VCaP (cell line): ENCODE measurements at regions not wholly inside any gene's neighbourhood (a gene's known extent, or its start where the extent isn't known, plus 50 kb on each side); places are given as distances from the start of the nearest gene placed in this dataset.
"Not testable (repeated sequence)": the region's sequence is repeated elsewhere in the genome, so short reads cannot be mapped to it uniquely, and the experiment has no call there.

ENCODE experiments used
- H3K27ac ChIP-seq: fragments of 450-650 bp; 2 replicates; pipeline ENCODE4 v1.5.1; 2017
- TF ChIP-seq, protein P1 (sequence below): fragments of 450-650 bp; conservative IDR thresholded peaks from 2 replicates; pipeline ENCODE4 v1.5.1; 2017; ENCODE audit warnings: mild to moderate bottlenecking, moderate library complexity

GRCh38 chr7:19957664-19958063, 184.2 kb upstream of the TMEM196 start:
- TF ChIP-seq, protein P1, sequence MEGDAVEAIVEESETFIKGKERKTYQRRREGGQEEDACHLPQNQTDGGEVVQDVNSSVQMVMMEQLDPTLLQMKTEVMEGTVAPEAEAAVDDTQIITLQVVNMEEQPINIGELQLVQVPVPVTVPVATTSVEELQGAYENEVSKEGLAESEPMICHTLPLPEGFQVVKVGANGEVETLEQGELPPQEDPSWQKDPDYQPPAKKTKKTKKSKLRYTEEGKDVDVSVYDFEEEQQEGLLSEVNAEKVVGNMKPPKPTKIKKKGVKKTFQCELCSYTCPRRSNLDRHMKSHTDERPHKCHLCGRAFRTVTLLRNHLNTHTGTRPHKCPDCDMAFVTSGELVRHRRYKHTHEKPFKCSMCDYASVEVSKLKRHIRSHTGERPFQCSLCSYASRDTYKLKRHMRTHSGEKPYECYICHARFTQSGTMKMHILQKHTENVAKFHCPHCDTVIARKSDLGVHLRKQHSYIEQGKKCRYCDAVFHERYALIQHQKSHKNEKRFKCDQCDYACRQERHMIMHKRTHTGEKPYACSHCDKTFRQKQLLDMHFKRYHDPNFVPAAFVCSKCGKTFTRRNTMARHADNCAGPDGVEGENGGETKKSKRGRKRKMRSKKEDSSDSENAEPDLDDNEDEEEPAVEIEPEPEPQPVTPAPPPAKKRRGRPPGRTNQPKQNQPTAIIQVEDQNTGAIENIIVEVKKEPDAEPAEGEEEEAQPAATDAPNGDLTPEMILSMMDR = no peak
- peak overlapping the region; percentile 51 for H3K27ac ChIP-seq

- not testable (repeated sequence) for H3K27ac ChIP-seq
These were observed 180.7 kb upstream of the TMEM196 start for GRCh38 chr7:19954166-19954565.

- not testable (repeated sequence) for H3K27ac ChIP-seq
These were observed 180.0 kb upstream of the TMEM196 start for GRCh38 chr7:19953411-19953810.

GRCh38 chr7:19948160-19948559, 174.7 kb upstream of the TMEM196 start:
- H3K27ac ChIP-seq = no peak overlapping the region
- TF ChIP-seq, protein P1 = no peak

- TF ChIP-seq, protein P1 = no peak
- no peak overlapping the region for H3K27ac ChIP-seq
These were observed 171.1 kb upstream of the TMEM196 start for GRCh38 chr7:19944363-19945120.

DNA sequence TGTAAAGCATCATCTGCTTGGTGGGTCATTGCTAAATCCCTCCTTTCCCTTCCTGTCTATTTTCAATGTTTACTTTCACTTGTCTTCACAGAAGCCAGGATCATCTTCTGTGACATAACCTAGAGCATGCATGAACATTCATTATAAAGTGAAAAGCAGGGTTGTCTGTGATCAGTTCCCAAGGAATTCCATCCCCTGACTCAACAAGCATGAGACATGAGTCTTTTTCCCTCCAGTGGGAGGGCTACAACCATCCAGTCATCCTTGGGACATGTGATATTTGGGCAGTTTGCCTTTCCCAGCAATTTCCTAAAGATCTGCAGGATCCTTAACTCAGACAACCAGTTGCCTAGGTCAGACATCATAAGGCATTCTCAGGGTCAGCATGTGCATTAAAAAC, 166.3 kb upstream of the TMEM196 start:
- no peak overlapping the region for H3K27ac ChIP-seq
- TF ChIP-seq, protein P1 = no peak

- no peak overlapping the region for H3K27ac ChIP-seq
- TF ChIP-seq, protein P1 = no peak
These were observed 159.3 kb upstream of the TMEM196 start for GRCh38 chr7:19932549-19933249.

DNA sequence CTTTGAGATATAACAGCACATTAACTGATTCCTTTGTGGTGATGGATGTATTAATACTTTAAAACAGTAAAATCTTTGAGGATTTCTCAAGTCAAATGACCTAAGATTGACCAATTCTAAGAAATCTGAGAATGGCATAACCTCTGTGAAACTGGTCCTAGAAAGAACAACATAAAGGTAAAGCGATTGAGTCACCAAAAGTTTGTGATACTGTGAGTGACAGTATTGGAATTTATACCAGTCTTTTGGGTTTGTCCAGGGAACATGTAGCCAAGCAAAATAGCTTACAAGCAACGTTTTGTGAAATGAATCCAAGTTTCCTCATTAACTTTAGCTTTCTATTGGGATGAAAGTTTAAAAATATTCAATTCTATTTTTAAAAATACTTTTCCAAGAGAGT, 157.4 kb upstream of the TMEM196 start:
- TF ChIP-seq, protein P1 = no peak
- no peak overlapping the region for H3K27ac ChIP-seq
